Urothelium cell line (cell line): ENCODE measurements at regions not wholly inside any gene's neighbourhood (a gene's known extent, or its start where the extent isn't known, plus 50 kb on each side); places are given as distances from the start of the nearest gene placed in this dataset.

ENCODE experiments used
- DNase-seq: peaks from one replicate; pipeline ENCODE4 v3.0.0; 2011; ENCODE audit warnings: low spot score, mixed read lengths
- FAIRE-seq: peaks from 2 replicates; lab custom pipeline; 2011; peaks lifted over from hg19 to GRCh38; lab: Jason Lieb, UNC

DNA sequence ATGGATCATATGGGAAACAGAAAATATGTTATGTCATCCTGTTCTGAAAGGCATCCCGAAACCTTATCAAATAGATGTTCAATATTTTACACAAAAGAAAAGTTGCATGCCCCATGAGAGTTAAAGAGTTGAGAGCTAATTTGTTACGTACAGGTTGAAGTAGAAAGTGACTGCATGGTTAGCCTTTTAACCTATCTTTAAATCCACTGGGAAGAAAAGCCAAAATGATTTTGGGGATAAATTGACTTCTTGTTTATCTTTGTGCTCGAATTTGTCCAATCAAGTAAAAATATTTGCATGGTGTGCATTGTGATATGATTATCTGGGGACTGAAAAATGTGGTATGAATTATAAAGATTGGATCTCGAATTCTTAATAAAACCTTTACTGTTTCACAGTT, 230.1 kb downstream of the POSTN start:
- no peak for FAIRE-seq

DNA sequence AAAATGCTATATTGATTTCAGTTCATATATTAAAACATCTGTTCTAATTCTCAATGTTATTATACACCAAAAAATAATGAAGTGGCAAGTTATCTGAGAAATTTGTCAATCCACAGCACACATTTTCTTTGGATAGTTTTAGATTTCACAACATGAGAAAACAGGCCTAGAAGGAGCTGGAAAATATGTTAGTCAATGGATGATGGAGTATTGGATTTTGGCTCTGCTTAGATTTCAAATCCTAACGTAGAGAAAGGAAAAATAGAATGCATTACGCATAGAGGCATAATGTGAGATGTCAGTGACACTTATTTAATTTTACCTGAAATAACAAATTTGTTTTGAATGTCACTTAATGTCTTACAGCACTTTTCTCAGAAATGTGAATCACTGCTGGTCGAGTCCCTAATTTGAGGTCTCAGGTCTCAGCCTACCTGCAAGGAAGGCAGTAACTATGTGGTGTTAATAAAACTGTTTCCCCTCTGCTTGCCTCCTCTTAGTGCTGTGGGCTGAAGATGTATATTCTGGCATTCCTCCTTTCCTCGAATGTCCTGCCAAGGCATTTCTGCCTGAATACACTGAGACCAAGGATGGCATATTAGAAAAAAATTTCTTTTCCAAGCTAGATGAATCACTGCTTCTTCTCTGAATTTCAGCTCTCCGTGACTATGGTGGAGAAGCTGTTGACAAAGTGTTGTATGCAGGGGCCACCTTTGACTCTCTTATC, 232.4 kb downstream of the POSTN start:
- no peak for FAIRE-seq
- no peak for DNase-seq

More for the DNA sequence above, 230.1 kb downstream of the POSTN start:
- no peak for DNase-seq

DNA sequence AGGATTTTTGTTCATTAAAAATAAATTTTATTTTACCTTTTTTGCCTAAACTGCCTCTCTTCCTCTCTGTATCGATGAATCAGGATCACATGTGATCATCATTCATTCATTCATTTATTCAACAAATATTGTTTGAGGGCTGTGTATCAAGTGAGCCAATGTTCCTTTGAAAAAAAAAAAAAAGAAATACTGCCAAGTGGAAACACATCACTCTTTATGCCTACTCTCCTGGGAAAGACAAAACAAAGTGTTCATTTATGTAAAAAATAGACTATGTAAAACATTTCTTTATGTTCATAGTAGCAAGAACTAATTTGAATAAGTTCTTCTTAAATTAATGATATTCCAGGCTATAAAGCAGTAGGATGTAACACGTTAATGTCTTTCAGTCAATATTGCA, 233.1 kb downstream of the POSTN start:
- DNase-seq (no peak), FAIRE-seq (no peak)

DNA sequence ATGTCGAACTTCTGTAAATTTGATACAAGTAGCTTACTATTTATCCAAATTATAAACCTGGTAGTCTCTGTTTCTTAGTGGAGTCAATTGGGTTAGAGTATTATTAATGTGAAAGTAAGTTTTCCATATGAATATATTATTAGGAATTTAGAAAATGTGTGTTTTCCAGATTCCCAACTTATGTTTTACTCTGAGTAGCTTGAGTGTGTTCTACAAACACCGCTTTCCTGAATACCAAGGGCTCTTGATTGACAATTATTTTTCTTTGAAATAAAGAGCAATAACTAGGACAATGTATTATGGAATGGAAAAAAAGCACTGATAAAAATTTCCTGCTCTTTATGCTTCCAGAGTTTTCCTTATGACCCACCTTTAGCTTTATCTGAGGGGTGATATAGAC, 233.6 kb downstream of the POSTN start:
- no peak for FAIRE-seq
- no peak for DNase-seq

DNA sequence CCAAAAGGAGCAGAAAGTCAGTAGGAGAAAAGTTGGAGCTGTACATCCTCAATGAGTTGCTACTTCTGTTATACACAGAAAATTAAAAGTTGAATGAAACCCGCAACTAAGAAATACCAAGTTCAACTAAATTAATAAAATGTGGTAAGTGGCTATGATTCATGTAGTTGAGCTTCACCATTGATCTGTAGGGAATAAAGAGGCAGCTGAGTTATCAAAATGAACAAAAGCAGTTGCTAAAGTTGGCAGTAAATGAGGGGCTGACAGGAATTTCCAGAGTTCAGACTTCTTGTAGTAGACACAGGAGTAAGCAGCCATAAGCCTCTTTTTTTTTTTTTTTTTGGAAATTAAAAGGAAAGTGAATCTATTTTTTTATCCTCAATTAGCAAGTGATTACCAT, 234.6 kb downstream of the POSTN start:
- FAIRE-seq: no peak
- no peak for DNase-seq

DNA sequence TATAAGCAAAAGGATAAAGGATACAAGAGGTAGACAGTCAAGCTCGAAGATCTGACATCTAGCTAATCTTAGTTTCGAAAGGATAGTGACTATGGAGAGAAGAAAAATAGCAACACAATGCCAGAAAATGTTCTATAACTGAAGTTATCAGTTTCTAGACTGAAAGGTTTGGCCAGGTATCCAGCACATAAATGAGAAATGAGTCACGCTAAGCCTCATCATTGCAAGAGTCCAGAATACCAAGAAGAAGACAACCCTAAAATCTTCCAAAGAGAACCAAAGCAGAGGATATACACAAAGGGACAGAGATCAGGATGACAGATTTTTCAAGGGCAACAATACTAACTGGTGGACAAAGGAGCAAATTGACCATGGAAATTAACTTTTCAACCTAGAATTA, 237.0 kb downstream of the POSTN start:
- DNase-seq: no peak
- FAIRE-seq: no peak

DNA sequence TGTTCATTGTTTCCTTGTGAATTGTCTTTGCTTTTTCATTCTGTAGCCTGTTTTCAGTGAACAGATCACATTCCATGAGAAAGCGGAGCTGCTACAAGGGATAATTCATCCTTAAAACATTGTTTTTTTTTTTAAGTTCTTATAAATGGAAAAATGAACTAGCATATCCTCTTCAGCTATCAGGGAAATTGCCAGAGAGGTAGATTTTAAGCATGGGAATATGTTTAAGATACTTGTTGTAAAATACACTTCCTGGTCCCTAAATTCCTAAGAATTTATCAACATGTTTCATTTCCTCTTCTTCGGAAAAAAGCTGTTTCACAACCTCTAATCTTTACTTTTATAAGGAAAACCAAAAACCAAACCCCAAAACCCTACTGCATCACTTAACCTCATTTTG, 238.0 kb downstream of the POSTN start:
- no peak for DNase-seq
- FAIRE-seq: no peak

DNA sequence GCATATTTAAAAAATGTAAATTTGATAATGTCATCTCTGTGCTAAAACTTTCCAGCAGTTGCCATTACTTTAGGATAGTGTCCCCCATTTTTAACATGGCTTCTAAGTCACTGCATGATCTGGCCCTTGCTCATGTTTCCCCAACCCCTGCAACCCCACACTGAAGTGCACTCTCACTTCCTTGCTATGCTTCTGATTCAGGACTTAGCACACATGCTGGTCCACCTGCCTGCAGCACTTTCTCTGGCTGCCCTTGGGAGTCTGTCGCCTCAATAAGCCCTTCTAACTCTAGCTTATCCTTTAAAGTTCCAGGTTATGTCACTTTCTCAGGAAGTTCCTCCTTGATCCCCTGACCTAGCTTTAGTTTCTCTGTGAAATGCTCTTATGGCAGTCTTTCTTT, 241.0 kb downstream of the POSTN start:
- no peak for FAIRE-seq
- DNase-seq: no peak

DNA sequence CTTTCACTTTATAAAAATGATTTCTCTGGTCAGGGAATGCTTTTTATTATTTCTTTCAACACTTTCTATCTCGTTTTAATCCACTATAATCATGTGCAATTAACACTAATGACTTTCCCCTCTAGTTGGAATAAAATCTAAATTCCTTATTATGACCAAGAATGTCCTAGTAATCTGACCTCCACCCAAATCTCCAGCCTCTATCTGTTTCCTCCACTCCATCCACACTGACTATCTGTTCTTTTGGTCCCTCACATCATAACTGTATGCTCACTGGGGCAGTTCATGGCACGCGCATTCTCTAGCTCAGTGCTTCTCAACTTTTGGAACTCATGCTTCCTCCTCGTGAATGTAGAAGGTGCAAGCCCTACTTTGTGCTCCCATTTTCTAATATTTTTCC, 244.7 kb downstream of the POSTN start:
- FAIRE-seq: no peak
- no peak for DNase-seq

DNA sequence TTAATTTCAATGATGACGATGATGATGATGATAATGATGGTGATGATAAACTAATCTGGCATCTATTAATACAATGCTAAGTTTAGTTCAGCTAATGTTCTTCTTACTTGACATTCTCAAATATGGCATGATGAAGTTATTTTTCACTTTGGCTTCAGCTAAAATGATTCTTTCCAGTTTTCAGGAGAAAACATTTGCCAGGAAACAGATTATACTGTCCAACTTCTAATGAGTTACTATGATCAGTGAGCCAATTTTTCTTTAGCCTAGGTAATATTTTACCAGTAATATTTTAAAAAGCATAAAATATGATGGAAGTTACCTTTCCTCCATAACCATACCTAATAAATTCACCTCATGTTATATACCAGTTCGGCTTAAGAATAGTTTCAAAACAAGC, 245.7 kb upstream of the CSNK1A1L start:
- FAIRE-seq (no peak), DNase-seq (no peak)

DNA sequence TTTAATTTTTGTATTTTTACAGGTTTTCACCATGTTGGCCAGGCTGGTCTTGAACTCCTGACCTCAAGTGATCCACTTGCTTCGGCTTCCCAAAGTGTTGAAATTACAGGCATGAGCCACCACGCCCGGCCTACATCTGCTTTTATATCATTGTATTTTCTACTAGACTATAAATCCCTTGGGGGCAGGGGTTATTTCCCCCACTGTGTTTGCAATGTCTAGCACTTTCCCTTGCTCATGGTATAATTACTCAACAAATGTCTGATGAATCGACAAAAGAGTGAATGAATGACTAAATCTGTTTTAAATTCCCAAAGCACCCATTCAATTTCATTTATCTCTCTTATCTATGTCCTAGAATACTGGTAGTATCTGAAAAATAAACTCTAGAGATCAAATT, 244.5 kb upstream of the CSNK1A1L start:
- no peak for FAIRE-seq
- DNase-seq: no peak

DNA sequence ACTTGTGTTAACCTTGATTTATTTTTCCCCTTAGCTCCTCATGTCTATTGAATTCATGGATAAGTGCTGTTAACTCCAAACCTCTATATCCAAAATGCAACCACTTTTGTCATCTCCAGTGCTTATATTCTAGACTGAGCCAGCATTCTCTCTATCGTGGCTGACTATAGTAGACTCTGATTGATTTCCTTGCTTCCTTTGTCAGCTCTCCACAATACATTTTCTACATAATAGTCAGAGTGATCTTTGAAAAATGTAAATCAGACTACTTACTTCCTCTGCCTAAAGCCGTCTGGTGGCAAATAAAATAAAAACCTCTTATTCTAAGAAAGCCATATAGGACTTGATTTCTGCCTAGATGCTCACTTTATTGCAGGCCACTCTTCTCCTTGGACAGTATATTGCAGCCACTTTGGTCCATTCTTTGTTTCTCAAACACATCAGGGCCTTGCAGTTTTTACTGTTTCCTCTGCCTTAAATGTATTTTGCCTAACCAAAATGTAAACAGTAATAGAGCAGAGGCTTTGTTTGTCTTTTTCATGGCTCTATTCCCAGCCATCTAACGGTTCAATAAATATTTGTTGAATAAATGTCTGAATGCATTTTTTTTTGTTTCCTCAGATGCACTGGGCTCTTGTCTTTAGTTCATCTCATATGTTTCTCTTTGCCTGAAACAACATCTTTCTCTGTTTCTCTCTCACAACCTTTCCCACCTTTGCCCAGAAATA, 243.6 kb upstream of the CSNK1A1L start:
- DNase-seq (no peak), FAIRE-seq (no peak)

DNA sequence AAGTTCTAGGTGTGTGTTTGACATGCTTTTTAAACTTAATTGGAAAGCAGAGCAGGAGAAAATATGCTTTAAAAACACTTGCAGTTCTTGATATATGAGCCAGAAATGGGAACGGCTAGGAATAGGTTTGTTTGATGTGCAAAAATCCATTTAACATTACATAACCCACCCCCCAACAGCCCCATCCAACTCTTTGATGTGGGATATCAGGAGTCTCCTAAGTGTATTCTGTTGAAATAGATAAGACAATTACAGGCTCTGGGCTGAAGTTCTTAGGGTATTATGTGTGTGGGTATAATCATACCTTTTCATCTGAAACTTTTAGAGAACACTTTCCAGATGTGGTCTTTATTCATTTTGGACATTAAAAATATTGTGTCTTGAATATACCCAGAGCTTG, 240.4 kb upstream of the CSNK1A1L start:
- DNase-seq (no peak), FAIRE-seq (no peak)

DNA sequence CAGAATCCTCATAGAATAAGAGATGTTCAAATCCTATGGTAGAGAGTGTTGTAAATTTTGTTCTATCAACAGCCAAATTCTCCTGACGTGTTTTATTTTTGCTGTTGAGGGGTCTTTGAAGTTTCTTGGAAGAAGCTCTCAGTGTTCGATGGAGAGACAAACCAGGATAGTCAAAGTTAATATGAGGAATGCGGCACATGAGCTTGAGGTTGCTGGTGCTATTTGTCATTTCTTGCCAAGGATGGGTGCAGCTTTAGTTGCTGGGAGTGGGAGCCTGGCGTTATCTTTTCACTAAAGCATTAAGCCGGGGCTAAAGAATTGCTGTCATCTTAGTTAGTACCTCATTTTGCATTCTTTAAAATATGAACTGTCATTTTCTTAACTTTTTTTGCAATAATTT, 239.9 kb upstream of the CSNK1A1L start:
- no peak for DNase-seq
- no peak for FAIRE-seq

DNA sequence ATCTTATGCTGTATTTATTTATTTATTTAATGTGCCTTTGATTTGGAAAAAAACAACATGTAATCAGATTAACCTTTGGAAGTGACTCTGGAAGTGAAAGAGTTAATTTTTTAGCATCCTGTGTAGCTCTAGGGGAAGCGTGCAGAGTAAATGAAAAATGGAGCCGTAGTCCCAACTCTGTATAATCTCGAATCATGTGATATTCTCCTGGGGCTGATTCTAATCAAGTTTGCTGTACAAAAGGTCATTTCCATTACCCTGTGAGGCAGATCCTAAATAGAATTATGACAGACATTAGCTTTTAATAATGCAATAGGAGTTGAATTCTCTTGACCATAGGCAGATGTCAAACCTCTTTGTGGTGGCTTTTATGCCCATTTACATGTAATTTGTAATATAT, 238.6 kb upstream of the CSNK1A1L start:
- FAIRE-seq (no peak), DNase-seq (no peak)

DNA sequence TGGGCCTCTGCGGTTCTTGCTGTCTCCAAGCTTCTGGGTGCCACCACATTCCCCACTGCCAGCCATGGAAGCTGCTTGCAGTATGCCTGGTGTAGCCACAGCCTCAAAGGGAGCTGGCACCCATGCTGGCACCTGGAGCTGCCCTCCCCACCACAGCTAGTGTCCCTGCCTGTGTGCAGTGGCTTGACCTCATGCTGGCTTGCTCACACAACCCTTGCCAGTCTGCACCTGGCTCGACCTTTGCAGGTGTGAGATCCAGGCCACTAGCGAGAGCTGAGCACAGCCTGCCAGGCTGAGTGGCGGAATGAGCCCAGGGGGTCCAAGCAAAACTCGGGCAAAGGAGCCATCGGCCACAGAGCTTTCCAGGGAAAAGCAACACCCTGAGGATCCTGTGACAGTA, 236.7 kb upstream of the CSNK1A1L start:
- FAIRE-seq: no peak

DNA sequence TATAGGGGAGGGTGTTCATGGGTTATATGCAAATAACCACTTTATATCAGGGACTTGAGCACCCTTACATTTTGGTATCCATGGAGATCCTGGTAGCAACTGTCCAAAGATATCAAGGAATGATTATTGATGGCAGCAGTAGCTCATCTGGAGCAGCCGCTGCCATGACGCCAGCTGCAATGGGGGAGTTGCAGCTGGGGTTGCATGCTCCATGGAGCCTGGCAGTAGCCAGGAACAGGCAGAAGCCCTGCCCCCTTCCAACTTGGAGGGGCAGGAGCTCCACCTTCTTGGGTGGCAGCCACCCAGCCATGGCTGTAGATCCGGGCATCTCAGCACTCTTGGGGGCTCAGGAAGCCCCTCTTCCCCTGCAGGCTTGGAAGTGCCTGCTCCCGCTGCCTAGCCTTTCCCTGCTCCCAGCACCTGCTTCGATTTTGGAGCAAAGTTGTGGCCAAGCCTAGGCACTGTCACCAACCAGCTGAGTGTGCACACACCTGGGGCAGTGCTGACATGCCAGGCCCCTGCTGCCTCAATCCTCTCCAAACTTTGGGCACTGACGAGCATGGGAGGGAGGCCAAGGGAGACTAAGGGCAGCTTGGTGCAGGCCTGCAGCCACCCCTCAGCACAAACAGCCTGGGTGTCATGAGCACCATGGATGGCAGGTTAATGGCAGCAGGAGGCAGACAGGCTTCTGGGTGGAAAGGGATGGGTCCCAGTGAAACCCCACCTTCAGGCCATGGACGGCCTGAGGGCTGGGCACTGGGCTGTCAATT, 235.6 kb upstream of the CSNK1A1L start:
- DNase-seq: no peak

More for the DNA sequence above, 236.7 kb upstream of the CSNK1A1L start:
- DNase-seq: no peak

DNA sequence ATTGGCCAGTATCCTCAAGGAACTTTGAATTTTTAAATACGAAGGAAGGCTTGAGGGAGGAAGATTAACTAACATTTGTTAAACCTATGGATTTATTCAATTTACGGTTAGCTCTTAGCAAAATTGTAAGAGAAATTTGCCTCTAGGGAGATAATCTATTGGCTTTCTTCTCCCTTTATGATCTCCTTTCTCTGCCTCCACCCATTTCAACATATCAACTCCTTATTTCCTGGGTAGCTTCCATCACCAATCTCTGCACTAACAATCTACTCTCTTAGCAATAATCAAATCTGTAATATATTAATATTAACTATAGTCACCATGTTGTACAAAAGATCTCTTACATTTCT, 233.9 kb upstream of the CSNK1A1L start:
- DNase-seq (no peak), FAIRE-seq (no peak)

More for the DNA sequence above, 235.6 kb upstream of the CSNK1A1L start:
- no peak for FAIRE-seq

DNA sequence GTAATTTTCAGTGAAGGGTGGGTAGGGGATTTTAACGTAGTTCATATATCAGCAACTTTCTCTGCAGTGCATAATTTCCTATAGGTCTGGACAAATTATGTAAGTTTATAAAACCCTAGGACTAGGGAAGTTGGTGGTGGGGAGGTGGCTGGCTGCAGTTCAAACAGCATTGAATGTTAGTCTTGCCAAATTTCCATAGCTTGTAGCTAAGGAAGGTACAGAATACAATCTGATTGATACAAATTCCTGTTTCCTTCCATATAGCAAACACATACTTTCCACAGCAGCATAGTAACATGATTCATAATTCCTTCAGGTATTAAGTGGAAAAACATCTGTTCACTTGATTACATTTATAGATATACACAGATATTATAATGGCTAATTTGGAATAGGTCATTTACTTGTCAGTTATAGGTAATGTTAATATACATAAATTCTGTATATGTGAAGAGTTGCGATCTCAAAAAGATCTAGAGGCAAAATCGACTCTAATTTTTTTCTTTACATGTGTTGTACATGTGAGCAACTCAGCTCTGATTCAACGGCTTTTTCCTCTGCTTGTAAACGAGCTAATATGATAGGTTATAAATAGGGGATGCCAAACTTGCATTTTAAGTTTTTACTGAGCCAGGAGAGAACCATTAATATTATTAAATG, 233.4 kb upstream of the CSNK1A1L start:
- FAIRE-seq (no peak), DNase-seq (no peak)

DNA sequence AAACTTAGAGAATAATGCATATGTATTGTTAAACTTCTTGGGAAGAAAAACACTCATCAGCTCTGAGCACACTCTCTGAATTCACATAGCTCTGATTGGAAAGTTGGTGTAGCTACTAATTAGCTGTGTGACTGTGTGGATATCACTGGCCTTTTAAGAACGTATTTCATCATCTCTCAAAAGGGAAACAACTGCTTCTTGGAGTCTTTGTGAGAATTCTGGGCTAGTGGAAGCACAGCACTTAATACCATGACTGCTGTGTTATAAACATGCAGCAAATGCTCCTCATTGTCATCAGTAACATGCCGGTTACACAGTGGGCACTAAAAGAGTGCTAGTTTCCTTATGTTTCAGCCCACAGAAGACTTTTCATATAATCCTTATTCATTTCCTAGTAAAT, 220.9 kb upstream of the CSNK1A1L start:
- no peak for FAIRE-seq
- DNase-seq: no peak

DNA sequence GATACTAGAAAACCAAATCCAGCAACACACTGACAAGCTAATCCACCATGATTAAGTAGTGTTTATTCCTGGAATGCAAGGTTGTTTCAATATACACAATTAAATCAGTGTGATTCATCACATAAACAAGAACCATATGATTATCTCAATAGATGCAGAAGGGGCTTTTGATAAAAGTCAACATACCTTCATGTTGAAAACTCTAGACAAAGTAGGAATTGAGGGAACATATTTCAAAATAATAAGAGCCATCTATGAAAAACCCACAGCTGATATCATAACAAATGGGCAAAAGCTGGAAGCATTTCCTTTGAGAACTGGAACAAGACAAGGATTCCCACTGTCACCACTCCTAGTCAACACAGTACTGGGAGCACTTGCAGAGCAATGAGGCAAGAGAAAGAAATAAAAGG, 213.6 kb upstream of the CSNK1A1L start:
- no peak for FAIRE-seq
- DNase-seq: no peak
